GM23248 (cell line): ENCODE measurements at regions not wholly inside any gene's neighbourhood (a gene's known extent, or its start where the extent isn't known, plus 50 kb on each side); places are given as distances from the start of the nearest gene placed in this dataset.

Source experiments
- EZH2 ChIP-seq: fragments of 200-600 bp; sonication (generic); IDR thresholded peaks from 2 replicates; pipeline ENCODE4 v1.6.1; 2018; ENCODE audit warnings: antibody characterized with exemption, mild to moderate bottlenecking; ENCODE audit not compliant: insufficient read depth, poor library complexity, severe bottlenecking
- EZH2phosphoT487 ChIP-seq: fragments of 200-600 bp; sonication (generic); IDR thresholded peaks from 2 replicates; pipeline ENCODE4 v1.6.1; 2018; ENCODE audit warnings: antibody characterized with exemption, moderate library complexity, mild to moderate bottlenecking, low read depth; ENCODE audit not compliant: insufficient read depth

DNA sequence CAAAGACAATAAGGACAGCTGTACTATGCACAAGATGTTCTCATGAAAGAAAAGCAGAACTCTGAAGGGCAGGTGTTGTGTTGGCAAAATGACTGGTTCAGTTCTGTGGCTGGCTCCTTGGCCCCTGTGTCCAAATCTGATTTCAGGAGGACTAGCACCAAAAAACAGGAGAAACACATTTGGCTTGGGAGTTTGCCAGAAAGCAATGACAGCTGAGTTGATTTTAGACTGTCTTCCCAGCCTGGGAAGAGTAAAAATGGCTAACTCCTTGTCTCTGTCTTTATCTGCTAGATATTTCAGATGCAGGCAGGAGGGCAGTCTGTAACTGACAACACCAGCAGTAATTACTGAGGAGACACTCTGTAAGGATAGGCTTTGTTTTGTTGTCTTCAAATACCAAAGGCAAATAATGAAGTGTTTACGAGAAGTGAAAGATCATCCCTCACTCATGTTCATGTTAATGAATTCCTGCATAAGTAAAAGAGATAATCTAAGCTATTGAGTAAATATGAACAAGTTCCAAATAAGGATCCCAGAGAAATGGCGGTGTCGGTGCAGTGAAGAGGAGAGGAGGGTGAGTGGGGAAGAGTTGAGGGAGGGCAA is 989.0 kb downstream of the CDH11 start:
- no peak for TF ChIP-seq EZH2
- no peak for TF ChIP-seq EZH2phosphoT487
